WI38 (cell line): ENCODE measurements at regions not wholly inside any gene's neighbourhood (a gene's known extent, or its start where the extent isn't known, plus 50 kb on each side); places are given as distances from the start of the nearest gene placed in this dataset.

ENCODE experiments used
- H3K4me3 ChIP-seq: 2 replicates; pipeline ENCODE4 v1.5.1; 2011; ENCODE audit warnings: low read depth, mild to moderate bottlenecking, control low read depth, low read length
- CTCF ChIP-seq: IDR thresholded peaks from 2 replicates; pipeline ENCODE4 v1.5.1; 2012; ENCODE audit warnings: low read depth, mild to moderate bottlenecking, control low read depth, low read length

- H3K4me3 ChIP-seq: no peak overlapping the region
- no peak for TF ChIP-seq CTCF
These were observed 744.4 kb downstream of the KCNJ3 start for GRCh38 chr2:155442755-155443372.

GRCh38 chr2:155442088-155442487, 743.6 kb downstream of the KCNJ3 start:
- H3K4me3 ChIP-seq: no peak overlapping the region
- no peak for TF ChIP-seq CTCF

GRCh38 chr2:155431004-155431507, 732.6 kb downstream of the KCNJ3 start:
- no peak overlapping the region for H3K4me3 ChIP-seq
- no peak for TF ChIP-seq CTCF

- no peak for TF ChIP-seq CTCF
- no peak overlapping the region for H3K4me3 ChIP-seq
These were observed 729.0 kb downstream of the KCNJ3 start for GRCh38 chr2:155427470-155427869.

- TF ChIP-seq CTCF: no peak
- H3K4me3 ChIP-seq: no peak overlapping the region
These were observed 726.0 kb downstream of the KCNJ3 start for GRCh38 chr2:155424518-155424917.

GRCh38 chr2:155418753-155419152, 720.3 kb downstream of the KCNJ3 start:
- no peak overlapping the region for H3K4me3 ChIP-seq
- no peak for TF ChIP-seq CTCF

- H3K4me3 ChIP-seq: no peak overlapping the region
- TF ChIP-seq CTCF: no peak
These were observed 714.1 kb downstream of the KCNJ3 start for GRCh38 chr2:155412598-155412997.
